Osteoblast (primary cell): ENCODE measurements at regions not wholly inside any gene's neighbourhood (a gene's known extent, or its start where the extent isn't known, plus 50 kb on each side); places are given as distances from the start of the nearest gene placed in this dataset.
"Not testable (repeated sequence)": the region's sequence is repeated elsewhere in the genome, so short reads cannot be mapped to it uniquely, and the experiment has no call there.

ENCODE experiments used
- DNase-seq: peaks from one replicate; pipeline ENCODE4 v3.0.0; 2011; ENCODE audit warnings: low spot score, mixed read lengths; ENCODE audit not compliant: insufficient read length; ENCODE audit errors: missing footprints
- H2AFZ ChIP-seq: 2 replicates; pipeline ENCODE4 v1.6.0; 2011; ENCODE audit warnings: mild to moderate bottlenecking, low read length
- H3K27ac ChIP-seq: 2 replicates; pipeline ENCODE4 v1.5.1; 2011; ENCODE audit warnings: mild to moderate bottlenecking, low read depth, low read length, moderate library complexity
- H3K27me3 ChIP-seq: 2 replicates; pipeline ENCODE4 v1.6.0; 2012; ENCODE audit warnings: mild to moderate bottlenecking, control low read depth, inconsistent platforms, low read length, moderate library complexity; ENCODE audit not compliant: insufficient read depth
- H3K36me3 ChIP-seq: 2 replicates; pipeline ENCODE4 v1.5.1; 2011; ENCODE audit warnings: mild to moderate bottlenecking, low read length, control low read depth, moderate library complexity; ENCODE audit not compliant: insufficient read depth
- H3K4me1 ChIP-seq: 2 replicates; pipeline ENCODE4 v1.5.1; 2011; ENCODE audit warnings: mild to moderate bottlenecking, low read length, control low read depth, moderate library complexity; ENCODE audit not compliant: insufficient read depth
- H3K4me2 ChIP-seq: 2 replicates; pipeline ENCODE4 v1.6.0; 2011; ENCODE audit warnings: mild to moderate bottlenecking, low read length; ENCODE audit not compliant: insufficient read depth
- H3K4me3 ChIP-seq: fragments of 200-600 bp; sonication (generic); 3 replicates; pipeline ENCODE4 v1.5.1; 2012; ENCODE audit warnings: mild to moderate bottlenecking, low read length, inconsistent platforms; ENCODE audit not compliant: insufficient read depth
- H3K79me2 ChIP-seq: 2 replicates; pipeline ENCODE4 v1.6.0; 2012; ENCODE audit warnings: mild to moderate bottlenecking, low read length, control low read depth, inconsistent platforms; ENCODE audit not compliant: insufficient read depth
- H3K9me3 ChIP-seq: 2 replicates; pipeline ENCODE4 v1.5.1; 2011; ENCODE audit warnings: low read depth, low read length, control low read depth
- H4K20me1 ChIP-seq: 2 replicates; pipeline ENCODE4 v1.6.0; 2012; ENCODE audit warnings: mild to moderate bottlenecking, low read length, control low read depth; ENCODE audit not compliant: insufficient read depth
- CTCF ChIP-seq: IDR thresholded peaks from 2 replicates; pipeline ENCODE4 v1.5.1; 2011; ENCODE audit warnings: mild to moderate bottlenecking, low read depth, low read length, moderate library complexity; ENCODE audit errors: extremely low read depth

GRCh38 chr5:10102706-10103497 is 146.8 kb downstream of the ATPSCKMT start:
- Histone ChIP-seq H3K4me3 (no peak overlapping the region), H3K4me2 (no peak overlapping the region), H3K36me3 (no peaks in the 10 kb centered on the region), H3K79me2 (no peaks in the 10 kb centered on the region), H3K27me3 (peaks cover 5% of the 10 kb centered on the region), H3K4me1 (no peaks in the 10 kb centered on the region), H3K27ac (no peak overlapping the region), H3K9me3 (no peaks in the 10 kb centered on the region), H4K20me1 (no peaks in the 10 kb centered on the region), H2AFZ (no peak overlapping the region)
- no peak for TF ChIP-seq CTCF
- DNase-seq = no peak

GRCh38 chr5:10102235-10102634 is 147.5 kb downstream of the ATPSCKMT start:
- not testable (repeated sequence) for H3K36me3 ChIP-seq, H3K4me1 ChIP-seq, H3K27me3 ChIP-seq, H2AFZ ChIP-seq, H3K79me2 ChIP-seq, H3K4me3 ChIP-seq, H3K9me3 ChIP-seq, DNase-seq, H3K27ac ChIP-seq, H4K20me1 ChIP-seq, H3K4me2 ChIP-seq

GRCh38 chr5:10099548-10099947 is 150.1 kb downstream of the ATPSCKMT start:
- Histone ChIP-seq H3K27ac (no peak overlapping the region), H3K27me3 (no peaks in the 10 kb centered on the region), H3K4me1 (no peaks in the 10 kb centered on the region), H3K4me2 (no peak overlapping the region), H3K4me3 (no peak overlapping the region), H4K20me1 (no peaks in the 10 kb centered on the region), H3K9me3 (no peaks in the 10 kb centered on the region), H3K36me3 (no peaks in the 10 kb centered on the region), H2AFZ (no peak overlapping the region), H3K79me2 (no peaks in the 10 kb centered on the region)
- DNase-seq = no peak
- no peak for TF ChIP-seq CTCF

GRCh38 chr5:10091701-10092100 is 158.0 kb downstream of the ATPSCKMT start:
- TF ChIP-seq CTCF = no peak
- H3K27me3 ChIP-seq = no peaks in the 10 kb centered on the region
- no peak overlapping the region for H3K4me3 ChIP-seq
- H3K9me3 ChIP-seq = no peaks in the 10 kb centered on the region
- DNase-seq = no peak
- no peaks in the 10 kb centered on the region for H4K20me1 ChIP-seq
- no peaks in the 10 kb centered on the region for H3K4me1 ChIP-seq
- H3K4me2 ChIP-seq = no peak overlapping the region
- H2AFZ ChIP-seq = no peak overlapping the region
- no peaks in the 10 kb centered on the region for H3K36me3 ChIP-seq
- H3K79me2 ChIP-seq = no peaks in the 10 kb centered on the region
- H3K27ac ChIP-seq = no peak overlapping the region
